ENCODE measurements at regions not wholly inside any gene's neighbourhood (a gene's known extent, or its start where the extent isn't known, plus 50 kb on each side); places are given as distances from the start of the nearest gene placed in this dataset.

DNA sequence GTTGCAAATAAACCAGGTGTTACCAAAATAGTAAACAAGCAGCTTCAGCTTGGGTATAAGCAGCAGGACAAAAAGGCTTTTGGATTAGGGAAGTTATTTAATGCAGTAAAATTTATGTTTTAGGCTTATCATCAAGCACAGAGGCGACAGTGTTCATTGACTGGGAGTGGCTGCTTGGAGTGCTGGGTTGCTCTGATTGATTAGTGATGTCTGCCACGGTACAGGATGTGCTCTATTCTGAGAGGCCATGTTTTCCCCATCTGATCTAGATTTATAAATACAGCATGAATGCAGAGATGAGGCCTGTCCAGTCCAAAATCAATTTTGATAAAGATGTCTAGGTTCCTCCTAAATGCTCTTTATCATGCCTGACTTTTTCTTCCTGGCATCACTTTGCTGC is 83.5 kb downstream of the MAP1LC3B2 start:
- no peaks in the 10 kb centered on the region for H3K27me3 ChIP-seq (replicated peaks; ENCODE audit: insufficient read depth)
- TF ChIP-seq CTCF (IDR thresholded peaks at IDR 0.05), result no peak
- no peak overlapping the region for H3K4me3 ChIP-seq
- no peaks in the 10 kb centered on the region for H3K36me3 ChIP-seq
- ATAC-seq (ENCODE audit: insufficient number of reproducible peaks, low FRiP score, low read depth), result no peak
- DNase-seq (ENCODE audit: low spot score), result no peak
- no peaks in the 10 kb centered on the region for H3K9me3 ChIP-seq
- H3K4me1 ChIP-seq (ENCODE audit: control insufficient read depth in 1 of 2, low read depth in 2 of 2), result no peaks in the 10 kb centered on the region
- no peak overlapping the region for H3K27ac ChIP-seq

GRCh38 chr12:116642106-116642505 is 82.9 kb downstream of the MAP1LC3B2 start:
- H3K27me3 ChIP-seq (replicated peaks; ENCODE audit: insufficient read depth), result no peaks in the 10 kb centered on the region
- H3K4me3 ChIP-seq, result no peak overlapping the region
- no peaks in the 10 kb centered on the region for H3K4me1 ChIP-seq (ENCODE audit: control insufficient read depth in 1 of 2, low read depth in 2 of 2)
- no peak for DNase-seq (ENCODE audit: low spot score)
- H3K27ac ChIP-seq, result no peak overlapping the region
- no peak for ATAC-seq (ENCODE audit: insufficient number of reproducible peaks, low FRiP score, low read depth)
- no peaks in the 10 kb centered on the region for H3K9me3 ChIP-seq
- H3K36me3 ChIP-seq, result no peaks in the 10 kb centered on the region
- TF ChIP-seq CTCF (IDR thresholded peaks at IDR 0.05), result no peak

- no peak overlapping the region for H3K4me3 ChIP-seq
- ATAC-seq (ENCODE audit: insufficient number of reproducible peaks, low FRiP score, low read depth) (no peak), DNase-seq (ENCODE audit: low spot score) (no peak)
- no peaks in the 10 kb centered on the region for H3K27me3 ChIP-seq (replicated peaks; ENCODE audit: insufficient read depth)
- H3K4me1 ChIP-seq (ENCODE audit: control insufficient read depth in 1 of 2, low read depth in 2 of 2), result no peaks in the 10 kb centered on the region
- H3K36me3 ChIP-seq, result no peaks in the 10 kb centered on the region
- no peak overlapping the region for H3K27ac ChIP-seq
- no peaks in the 10 kb centered on the region for H3K9me3 ChIP-seq
- TF ChIP-seq CTCF (IDR thresholded peaks at IDR 0.05), result no peak
Observed at GRCh38 chr12:116640281-116640680, 81.1 kb downstream of the MAP1LC3B2 start.

DNA sequence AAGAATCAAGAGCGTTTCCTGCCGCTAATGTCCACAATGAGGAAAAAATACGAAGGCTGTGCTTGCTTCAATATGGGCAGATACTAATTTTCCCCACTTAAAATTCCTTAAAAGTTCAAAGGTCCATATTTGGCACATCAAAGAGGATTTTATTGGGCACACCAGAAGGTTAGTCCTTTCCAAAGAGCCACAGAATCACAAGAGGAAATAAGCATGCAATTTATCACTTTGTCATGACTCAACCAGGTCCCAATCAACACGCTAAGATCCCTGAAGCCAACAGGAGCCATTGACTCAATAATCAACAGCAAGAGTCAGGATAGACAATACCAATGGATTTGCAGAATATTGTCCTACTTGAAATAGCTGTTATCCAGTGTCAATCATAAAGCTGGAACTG is 80.6 kb downstream of the MAP1LC3B2 start:
- H3K9me3 ChIP-seq, result no peaks in the 10 kb centered on the region
- DNase-seq (ENCODE audit: low spot score), result no peak
- no peak overlapping the region for H3K27ac ChIP-seq
- TF ChIP-seq CTCF (IDR thresholded peaks at IDR 0.05), result no peak
- no peak overlapping the region for H3K4me3 ChIP-seq
- H3K27me3 ChIP-seq (replicated peaks; ENCODE audit: insufficient read depth), result no peaks in the 10 kb centered on the region
- H3K4me1 ChIP-seq (ENCODE audit: control insufficient read depth in 1 of 2, low read depth in 2 of 2), result no peaks in the 10 kb centered on the region
- no peak for ATAC-seq (ENCODE audit: insufficient number of reproducible peaks, low FRiP score, low read depth)
- no peaks in the 10 kb centered on the region for H3K36me3 ChIP-seq

DNA sequence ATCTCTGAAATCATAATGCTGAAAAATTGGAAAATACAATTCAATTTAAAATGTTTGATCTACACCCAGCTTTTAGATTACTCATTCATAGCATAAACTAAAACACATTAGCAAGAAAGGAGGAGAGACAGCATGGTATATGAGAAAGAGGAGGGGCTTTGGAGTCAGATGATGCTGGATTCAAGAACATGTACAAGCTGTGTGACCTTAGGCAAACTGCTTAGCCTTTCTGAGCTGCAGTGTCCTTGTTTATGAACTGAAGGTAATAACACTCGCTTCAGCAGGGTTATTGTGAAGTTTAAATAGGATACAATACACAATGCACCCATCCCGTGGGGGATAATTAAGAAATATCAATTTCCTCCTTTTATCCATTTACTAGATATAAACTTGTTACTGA is 79.2 kb downstream of the MAP1LC3B2 start:
- DNase-seq (ENCODE audit: low spot score) (no peak), ATAC-seq (ENCODE audit: insufficient number of reproducible peaks, low FRiP score, low read depth) (no peak)
- H3K36me3 ChIP-seq, result no peaks in the 10 kb centered on the region
- H3K27ac ChIP-seq, result no peak overlapping the region
- no peaks in the 10 kb centered on the region for H3K27me3 ChIP-seq (replicated peaks; ENCODE audit: insufficient read depth)
- no peaks in the 10 kb centered on the region for H3K9me3 ChIP-seq
- H3K4me3 ChIP-seq, result no peak overlapping the region
- no peaks in the 10 kb centered on the region for H3K4me1 ChIP-seq (ENCODE audit: control insufficient read depth in 1 of 2, low read depth in 2 of 2)
- TF ChIP-seq CTCF (IDR thresholded peaks at IDR 0.05), result no peak

Measured in thoracic aorta (tissue), 2 donors.